Activated gamma-delta T cell (primary cell): ENCODE measurements at regions not wholly inside any gene's neighbourhood (a gene's known extent, or its start where the extent isn't known, plus 50 kb on each side); places are given as distances from the start of the nearest gene placed in this dataset.

ENCODE experiments used
- DNase-seq: peaks from one replicate; lab custom pipeline; 2025; lab: John Stamatoyannopoulos, UW

DNA sequence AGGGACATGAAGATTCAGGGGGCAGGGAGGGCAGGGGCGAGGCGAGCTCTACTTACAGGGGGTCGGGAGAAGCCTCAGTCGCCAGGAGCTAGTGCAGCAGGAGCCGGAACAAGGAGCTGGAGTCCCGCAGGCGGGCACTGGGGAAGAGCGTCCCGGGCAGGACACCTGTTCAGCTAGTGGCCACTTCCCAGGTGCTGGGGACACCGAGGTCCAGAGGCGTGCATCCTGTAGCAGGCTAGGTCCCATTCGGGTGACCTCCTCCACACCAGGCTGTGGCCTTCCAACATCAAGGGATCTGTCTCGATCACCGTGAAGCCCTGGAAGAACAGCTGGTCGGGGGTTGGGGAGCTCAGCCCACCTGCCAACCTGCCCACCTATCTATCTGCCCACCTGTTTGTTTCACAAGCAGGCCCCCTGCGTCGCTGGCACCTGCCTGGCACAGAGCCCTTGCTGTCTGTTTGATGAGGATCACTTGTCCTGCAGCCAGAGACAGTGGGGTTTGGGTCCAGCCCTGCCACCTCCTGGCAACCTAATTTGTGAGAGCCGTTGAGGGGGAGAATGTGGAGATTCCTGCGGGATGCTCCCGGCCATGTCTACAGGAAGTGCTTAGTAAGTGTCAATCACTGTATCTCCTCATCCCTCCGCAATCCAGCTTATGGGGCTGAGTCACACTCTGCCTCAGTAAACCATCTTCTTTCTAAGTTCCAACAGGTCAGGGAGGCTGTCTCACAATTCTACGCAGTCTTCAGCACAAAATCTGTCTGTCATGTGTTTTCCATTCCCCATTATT lies 940.9 kb downstream of the BRD1 start:
- no peak for DNase-seq

DNA sequence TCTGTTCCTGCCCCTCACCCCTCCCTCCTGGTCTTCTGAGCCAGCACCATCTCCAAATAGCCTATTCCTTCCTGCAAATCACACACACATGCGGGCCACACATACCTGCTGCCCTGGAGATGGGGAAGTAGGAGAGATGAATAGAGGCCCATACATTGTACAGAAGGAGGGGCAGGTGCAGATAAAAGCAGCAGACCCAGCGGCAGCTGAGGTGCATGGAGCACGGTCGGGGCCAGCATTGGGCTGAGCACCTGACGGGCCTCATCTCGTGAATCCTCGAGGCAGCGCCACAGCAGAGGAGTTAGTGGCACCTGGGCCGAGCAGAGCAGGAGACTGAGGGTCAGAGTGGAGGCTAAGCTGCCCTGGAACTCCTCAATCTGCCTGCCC lies 941.8 kb downstream of the BRD1 start:
- DNase-seq: no peak

DNA sequence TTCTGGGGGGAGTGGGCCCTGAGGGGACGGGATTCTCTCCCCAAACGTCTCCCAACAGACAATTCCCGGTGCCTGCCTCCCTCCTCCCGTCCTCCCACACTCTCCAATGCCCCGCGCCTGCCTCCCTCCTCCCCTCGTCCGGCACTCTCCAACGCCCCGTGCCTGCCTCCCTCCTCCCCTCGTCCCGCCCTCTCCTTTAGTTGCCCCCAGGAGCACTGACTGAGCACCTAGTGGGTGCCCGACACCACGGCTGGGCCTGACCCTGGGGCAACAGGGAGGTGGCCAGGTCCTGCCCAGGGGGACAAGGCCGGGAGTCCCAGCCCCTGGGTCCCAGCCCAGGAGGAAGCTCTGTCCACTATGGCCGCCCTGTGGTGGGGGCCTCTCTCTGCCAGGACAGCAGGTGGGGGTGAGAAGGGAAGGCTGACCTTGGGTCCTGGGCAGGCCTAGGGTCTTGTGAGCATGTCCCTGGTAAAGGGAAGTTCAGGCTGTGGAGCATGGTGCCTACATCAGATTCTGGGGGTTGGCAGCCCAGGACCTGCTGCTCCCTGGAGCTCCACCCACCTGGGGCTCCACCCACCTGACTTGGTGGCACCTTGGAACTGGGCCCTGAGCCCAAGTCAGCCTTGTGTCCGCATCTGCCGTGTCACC lies 942.3 kb downstream of the BRD1 start:
- DNase-seq: no peak

DNA sequence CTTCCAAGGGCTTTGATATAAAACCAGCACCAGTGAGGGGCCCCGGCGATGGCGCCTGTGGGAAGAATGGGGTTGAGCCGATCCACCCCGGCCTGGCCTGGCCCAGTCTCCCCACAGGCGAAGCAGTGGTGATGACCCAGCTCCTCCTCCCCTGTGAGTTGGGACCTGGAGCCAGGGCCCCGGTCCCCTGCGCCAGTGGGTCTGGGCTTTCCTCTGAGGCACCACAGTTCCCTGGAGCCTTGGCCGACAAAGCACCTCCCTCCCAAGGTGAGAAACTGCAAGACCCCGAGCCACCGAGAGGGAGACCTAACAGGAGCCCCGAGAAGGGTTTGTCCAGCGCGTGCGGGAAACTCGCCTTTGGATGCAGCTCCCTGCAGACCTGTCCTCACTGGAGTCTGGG lies 942.9 kb downstream of the BRD1 start:
- no peak for DNase-seq

DNA sequence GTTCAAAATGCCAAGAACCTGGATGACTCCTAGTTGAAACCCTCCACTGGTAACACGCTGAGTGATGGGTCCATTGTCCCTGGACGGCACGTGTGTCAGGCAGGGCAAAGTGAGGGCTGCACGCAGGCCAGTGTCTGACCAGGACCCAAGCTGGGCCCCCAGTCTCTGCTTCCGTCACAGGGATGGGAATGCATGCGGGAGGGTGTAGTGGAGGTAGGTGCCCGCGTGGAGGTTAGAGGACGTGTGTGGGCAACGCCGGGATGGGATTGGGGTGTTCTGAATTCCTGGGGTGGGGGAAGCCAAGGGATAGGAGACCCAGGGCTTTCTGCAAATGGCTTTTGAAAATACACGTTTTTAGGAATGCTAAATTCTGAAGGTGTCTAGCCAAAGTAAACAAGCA lies 943.3 kb downstream of the BRD1 start:
- DNase-seq: no peak

DNA sequence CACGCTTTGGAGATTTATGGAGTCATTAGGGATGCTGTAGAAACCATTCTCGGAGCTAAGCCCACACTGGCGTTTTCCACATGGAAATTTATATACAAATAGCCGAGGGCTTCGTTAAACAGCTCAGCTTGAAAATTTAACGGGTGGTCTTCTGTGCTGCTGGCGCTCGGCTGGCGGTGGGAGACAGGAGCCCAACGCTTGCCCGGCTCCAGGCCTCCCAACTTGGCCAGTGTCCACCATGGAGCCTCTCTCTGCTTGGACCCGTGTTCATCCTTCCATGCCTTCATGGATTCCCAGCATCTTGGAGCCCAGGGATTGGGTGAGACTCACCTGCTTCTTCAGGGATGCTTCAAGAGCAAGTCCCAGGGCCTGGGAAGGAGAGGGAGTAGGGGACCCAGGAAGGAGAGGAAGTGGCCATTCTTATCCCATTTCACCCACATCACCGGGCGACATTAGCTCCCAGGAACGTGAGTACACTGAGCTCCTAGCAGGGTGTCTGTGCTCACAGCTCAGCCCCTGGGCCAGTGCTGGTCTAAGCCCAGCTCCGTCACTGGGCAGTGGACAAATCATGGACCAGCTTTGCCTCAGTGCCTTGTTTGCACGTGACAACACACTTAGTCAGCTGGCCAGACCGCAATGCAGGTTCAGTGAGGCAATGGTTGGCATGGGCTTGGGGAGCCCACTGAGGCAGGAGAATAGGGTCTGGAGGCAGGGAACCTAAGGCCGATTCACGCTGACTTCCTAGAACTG lies 944.3 kb downstream of the BRD1 start:
- DNase-seq: no peak

DNA sequence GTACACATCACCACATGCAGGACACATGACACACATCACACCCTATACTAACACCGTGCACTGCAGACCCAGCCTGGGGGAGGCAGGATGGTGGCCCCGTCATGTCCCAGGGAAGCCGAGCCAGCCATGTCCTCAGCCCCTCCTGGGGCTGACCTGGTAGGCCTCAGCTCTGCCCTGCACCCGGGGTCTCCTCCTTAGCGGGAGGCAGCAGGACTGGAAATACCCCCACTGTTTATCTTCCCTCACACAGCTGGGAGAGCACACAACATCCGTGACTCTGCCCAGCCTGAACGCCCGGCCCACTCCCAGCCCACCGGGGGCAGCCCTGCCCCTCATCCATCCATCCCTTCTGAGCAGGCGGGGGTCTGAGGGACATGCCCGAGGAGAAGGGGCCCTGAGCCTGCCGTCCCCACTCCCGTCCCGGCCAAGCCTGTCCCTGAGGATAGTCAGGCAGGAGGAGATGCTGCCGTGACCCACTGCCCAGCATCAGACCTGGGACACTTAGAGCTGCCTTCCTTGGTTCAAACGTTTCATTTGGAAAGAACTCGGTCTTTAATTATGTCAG lies 945.0 kb downstream of the BRD1 start:
- no peak for DNase-seq

DNA sequence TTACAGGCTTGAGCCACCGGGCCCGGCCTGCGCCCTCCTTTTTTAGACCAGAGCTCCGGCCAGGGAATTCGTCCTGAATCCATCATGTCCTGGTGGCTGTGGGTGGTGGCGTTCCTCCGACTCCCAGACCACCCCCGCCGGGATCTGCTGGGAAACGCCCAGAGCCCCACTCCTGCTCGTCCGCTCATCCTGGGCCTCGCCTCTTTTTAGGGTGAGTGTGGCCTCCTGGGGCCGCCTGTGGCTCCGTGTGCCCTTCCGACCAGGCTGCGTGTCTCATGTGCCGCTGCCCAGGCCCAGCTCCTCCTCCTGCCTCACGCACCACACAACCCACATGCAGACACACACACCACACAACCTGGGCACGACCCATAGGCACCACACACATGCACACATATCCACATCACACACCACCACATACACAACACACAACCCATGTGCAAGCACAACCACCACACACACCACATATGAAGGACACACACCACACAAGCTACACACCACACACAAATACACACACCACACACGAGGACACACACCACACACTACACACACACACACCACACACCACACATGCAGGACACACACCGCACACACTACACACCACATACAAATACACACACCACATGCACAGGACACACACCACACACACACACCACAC lies 946.2 kb downstream of the BRD1 start:
- no peak for DNase-seq

DNA sequence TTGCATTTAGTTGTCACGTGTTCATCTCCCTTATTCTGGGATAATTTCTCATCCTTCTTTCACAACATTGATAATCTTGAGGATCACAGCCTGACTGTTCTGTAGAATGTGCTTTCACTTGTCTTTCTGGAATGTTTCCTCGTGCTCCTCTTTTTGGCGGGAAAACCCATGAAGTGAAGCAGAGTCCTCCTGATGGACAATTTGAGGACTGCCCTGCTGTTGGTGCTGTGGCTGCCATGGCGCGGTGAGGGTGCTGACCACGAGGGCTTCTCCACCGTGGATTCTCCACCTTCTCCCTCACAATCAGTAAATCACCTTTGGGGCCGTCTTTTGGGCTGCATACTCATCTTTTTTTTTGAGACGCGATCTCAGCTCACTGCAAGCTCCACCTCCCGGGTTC lies 946.9 kb downstream of the BRD1 start:
- no peak for DNase-seq

DNA sequence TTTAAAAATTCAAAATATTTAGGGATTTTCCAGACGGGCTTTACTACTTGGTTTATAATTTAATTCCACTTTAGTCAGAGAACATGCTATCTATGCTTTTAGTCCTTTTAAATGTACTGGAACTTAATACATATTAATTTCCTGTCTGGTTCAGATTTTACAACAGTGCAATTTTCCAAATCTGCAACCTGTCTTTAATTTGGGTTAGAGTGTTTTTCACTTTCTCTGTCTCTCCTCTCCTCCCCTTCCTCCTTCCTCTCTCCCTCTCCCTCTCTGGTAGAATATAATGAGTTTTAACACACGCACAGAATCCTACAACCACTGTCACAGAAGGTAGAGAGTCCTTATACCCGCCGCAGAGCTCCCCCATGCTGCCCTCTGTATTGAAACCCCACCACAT lies 950.7 kb downstream of the BRD1 start:
- DNase-seq: no peak

DNA sequence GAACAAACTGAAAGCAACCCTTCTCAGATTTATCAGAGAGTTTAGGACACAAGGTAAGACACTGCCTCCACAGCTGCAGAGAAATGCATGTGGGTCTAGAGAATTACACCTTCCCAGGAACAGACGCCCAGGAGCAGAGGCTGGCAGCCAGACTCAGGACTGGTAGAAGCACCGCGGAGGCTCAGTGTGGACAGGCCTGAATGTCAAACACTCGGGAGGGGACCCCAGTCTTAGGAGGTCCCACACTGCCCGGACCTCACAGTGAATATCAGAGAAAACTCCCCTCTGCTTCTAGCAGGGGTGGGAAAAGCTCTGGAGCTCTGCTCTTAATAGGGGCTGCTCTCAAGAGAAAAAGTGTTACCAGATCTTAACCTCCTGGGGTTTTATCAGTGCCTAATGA lies 952.7 kb downstream of the BRD1 start:
- DNase-seq: no peak

DNA sequence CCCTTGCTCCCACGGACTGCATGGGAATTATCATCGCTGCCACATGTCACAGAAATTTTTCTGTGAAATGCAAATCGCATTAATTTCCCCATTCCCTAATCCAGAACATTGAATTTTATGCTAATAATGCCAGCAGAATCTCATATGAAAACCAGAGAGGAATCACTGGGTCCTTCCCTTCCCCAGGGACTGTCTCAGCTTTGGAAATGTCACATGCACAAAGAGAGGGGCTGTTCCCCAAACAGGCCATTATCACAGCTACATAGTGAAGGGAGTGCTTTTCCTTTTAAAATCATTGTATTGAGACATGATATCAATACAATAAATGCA lies 954.5 kb downstream of the BRD1 start:
- no peak for DNase-seq

DNA sequence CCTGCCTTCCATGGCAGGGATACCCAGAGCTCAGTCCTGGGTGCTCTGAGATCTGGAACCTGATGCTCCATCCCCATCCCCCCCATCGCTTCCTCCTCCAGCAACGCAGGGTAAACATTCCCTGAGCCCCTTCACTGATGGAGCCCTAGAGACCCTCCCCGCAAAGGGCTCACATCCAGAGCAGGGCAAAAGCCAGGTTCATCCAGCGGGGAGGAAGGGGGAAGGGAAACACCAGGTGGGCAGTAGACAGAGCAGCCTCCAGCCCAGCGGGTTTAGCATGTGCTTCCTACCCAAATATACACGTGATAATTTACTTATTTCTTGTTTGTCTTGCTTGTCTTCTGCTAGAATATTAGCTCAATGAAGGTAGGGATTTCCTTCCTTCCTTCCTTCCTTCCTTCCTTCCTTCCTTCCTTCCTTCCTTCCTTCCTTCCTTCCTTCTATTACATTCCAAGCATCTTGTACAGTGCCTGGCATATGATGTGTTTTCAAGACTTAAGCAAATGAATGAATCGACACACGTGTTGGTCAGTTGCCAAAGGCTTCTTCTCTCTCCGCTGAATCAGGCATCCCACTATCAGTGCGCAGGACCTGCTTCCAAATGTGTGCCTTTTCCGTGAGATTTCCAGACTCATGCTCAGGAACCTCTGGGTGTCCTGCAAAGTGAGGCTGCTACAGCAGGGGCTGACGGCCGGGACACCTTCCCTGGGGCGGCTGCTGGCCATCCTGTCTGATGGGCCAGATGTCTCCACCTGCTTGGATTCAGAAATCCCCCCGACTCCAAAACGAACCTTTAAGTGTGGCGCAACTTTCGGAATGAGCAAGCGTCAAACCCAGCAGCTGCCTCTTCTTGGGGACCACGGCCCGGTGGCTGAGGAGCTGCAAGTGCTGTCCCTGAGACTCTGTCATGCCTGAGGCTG lies 955.1 kb downstream of the BRD1 start:
- DNase-seq: no peak

DNA sequence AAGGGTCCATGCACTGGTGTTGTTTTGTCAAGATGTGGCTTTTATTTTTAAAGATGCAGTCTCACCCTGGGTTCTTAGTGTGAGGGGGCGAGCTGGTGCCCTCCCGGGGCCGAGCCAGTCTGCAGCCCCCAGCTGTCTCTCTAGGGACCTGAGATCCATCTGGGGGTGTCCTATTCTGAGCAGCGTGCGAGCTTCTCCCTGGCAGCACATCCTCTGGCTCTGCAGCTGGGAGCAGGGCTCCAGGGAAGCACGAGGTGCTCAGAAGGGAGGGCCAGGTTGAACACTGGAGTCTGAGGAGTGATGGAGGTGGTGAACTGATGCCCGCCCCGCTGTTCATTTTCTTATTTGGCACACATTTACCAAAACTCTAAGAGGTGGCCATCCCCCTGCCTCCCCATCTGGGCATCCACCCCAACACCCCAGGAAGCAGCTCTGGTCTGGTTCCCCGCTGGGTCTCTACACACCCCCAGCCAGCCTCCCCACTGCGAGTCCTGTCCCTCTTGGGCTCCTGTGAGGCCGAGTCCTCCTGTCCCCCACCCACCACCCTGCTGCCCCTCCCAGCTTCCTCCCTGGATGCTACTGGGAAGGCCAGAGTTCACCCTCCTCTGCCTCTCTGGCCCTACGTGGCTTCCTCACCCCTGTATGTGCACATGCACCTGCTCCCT lies 956.4 kb downstream of the BRD1 start:
- no peak for DNase-seq

DNA sequence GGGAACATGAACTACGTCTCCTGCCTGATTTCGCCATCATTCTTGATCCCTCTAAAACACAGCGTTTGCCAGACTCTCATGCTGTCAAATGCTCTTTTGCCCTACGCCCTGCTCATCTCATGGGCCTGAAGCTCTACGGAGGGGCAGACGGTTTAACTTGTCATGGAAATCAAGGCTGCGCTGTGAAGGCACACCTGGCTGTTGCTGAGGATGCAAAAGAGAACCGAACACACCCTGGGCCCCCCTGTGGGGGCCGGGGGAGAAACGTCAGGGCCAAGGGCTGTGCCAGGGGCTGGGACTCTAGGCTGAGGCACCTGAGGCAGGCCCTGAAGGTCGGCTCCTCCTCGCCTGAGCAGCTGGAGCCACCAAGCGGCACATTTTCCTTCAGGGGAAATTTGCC lies 957.2 kb downstream of the BRD1 start:
- DNase-seq: no peak

DNA sequence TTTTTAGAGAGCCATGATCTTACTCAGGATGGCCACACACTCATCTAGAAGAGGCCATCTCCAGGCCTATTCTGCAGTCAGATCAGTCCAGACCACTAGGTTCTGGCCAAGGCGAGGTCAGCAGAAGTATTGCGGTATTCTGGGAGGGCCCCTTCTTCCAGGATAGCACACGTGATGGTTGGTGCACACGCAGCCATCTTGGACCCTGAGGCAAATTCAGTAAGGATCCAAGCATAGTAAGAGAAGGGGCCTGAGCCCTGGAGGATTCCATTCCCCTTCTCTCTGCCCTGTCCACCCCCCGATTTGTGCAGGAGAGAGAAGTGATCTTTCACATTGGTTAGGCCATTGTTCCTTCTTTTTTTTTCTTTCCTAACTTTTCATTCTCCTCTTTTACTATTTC lies 957.9 kb downstream of the BRD1 start:
- DNase-seq: no peak

DNA sequence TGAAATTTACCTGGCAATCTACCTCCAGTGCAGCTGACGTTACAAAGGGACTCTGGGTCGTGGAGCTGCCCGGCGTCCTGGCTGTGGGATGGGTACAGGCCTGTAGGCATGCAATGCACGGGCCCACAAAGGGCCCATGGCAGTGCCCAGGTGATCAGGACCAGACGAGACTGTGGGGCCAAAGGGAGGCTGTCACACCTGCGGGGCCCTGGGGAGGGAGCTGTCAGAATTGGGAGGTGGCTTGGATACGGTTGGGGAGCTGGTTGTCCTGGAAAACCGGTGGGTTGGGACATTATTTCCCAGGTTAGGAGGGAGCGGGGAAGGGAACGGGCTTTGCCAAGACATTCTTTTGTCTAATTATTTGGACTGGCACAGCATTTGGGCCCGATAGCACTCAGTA lies 958.5 kb downstream of the BRD1 start:
- DNase-seq: no peak

DNA sequence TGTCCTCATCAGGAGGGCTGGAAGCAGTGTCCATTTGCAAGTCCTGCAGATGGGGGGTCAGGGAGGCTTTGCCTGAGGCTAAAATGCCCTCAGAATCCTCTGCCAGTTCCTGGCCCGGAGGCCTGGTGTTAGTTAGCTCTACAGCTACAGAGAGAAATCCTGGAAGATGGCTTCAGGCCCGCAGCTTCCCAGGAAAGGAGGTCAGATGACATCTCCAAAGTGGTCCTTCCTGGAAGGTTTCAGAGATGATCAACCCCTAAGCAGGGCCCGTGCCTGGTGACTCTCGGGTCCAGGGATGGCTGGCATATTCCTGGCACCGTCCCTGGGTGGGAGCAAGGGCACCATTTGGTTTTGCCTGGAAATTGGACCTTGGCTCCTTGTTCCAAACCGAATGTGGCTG lies 959.1 kb downstream of the BRD1 start:
- DNase-seq: no peak

DNA sequence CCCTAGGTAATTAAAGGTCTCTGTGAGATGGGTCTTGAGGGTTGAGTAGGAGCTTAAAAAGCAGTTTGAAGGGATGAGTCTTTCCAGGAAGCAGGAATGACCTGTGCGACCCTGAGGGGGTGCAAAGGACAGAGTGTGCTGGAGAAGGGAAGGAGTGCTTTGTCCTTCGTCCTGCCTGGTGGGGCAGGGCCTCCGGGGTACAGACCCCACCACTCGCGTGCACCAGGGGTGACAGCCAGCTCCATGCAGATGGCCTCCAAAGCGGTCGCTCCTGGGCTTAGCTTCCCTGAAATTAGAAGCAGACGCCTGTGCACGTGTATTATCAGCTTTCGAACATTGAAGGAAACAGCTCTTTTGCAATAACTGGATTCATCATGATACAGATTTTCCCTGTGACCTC lies 959.8 kb downstream of the BRD1 start:
- no peak for DNase-seq

DNA sequence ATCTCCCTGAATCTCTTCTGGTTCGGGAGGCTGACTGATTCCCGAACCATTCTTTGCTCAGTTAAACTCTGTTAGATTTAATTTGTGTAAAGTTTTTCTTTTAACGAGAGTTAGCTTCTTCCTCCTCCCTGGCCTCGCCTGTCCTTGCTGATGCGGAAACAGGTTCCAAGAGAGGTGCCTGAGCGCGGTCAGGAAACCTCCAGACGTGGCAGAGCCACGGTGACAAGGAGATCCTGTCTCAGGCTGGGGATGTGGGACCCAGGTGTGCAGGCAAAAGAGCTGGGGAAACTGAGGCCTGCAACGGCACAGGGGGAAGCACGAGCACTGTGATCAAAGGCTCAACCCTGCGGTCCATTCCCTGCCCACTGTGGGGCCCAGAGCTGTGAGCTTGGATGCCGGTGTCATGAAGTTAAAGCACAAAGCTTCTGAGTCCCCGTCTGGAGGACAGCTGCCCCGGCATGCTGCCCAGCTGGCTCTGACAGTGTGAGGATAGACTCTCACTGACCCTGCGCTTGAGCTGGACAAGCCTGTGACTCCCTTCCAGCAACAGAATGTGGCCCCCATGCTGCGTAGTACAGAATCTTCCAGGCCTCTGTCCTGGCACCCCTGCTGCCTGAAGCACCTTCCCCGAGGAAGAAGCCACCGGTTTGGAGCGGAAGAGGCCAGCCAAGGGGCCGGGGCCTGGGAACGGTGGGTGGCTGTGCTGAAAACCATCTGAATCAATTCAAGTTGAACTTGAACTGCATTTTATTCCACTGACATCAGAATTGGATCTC lies 960.6 kb downstream of the BRD1 start:
- no peak for DNase-seq
